GM23338 (cell line): ENCODE measurements at regions not wholly inside any gene's neighbourhood (a gene's known extent, or its start where the extent isn't known, plus 50 kb on each side); places are given as distances from the start of the nearest gene placed in this dataset.

Source experiments
- ATAC-seq: fragments of 200-7000 bp; cut with Tn5 transposase; 3 replicates; pipeline ENCODE4 v1.9.1; 2020
- DNase-seq: peaks from one replicate; pipeline ENCODE4 v3.0.0-alpha.2; 2015; ENCODE audit warnings: low spot score
- H2AFZ ChIP-seq: fragments of 200-600 bp; sonication (generic); 2 replicates; pipeline ENCODE4 v1.8.0; 2016; ENCODE audit warnings: antibody characterized with exemption, mild to moderate bottlenecking, moderate library complexity
- H3F3A ChIP-seq: fragments of 200-600 bp; sonication (generic); replicated peaks from 2 replicates; pipeline ENCODE4 v1.8.0; 2017; ENCODE audit warnings: antibody characterized with exemption, mixed run types, low read depth
- H3K27ac ChIP-seq: fragments of 200-600 bp; sonication (generic); 2 replicates; pipeline ENCODE4 v1.6.1; 2016; ENCODE audit warnings: low read depth
- H3K27me3 ChIP-seq: fragments of 200-600 bp; sonication (generic); 2 replicates; pipeline ENCODE4 v1.8.0; 2016; ENCODE audit warnings: mild to moderate bottlenecking, mixed run types, moderate library complexity; ENCODE audit not compliant: insufficient read depth
- H3K36me3 ChIP-seq: fragments of 200-600 bp; sonication (generic); 2 replicates; pipeline ENCODE4 v1.8.0; 2016; ENCODE audit warnings: mild to moderate bottlenecking; ENCODE audit not compliant: insufficient read depth
- H3K4me1 ChIP-seq: fragments of 200-600 bp; sonication (generic); 2 replicates; pipeline ENCODE4 v1.8.0; 2016; ENCODE audit warnings: mild to moderate bottlenecking, moderate library complexity; ENCODE audit not compliant: insufficient read depth
- H3K4me2 ChIP-seq: fragments of 200-600 bp; sonication (generic); 2 replicates; pipeline ENCODE4 v1.7.1; 2017; ENCODE audit warnings: mixed run types
- H3K4me3 ChIP-seq: fragments of 200-600 bp; sonication (generic); 2 replicates; pipeline ENCODE4 v1.6.1; 2016; ENCODE audit warnings: mixed run types
- H3K79me2 ChIP-seq: fragments of 200-600 bp; sonication (generic); replicated peaks from 2 replicates; pipeline ENCODE4 v1.8.0; 2017; ENCODE audit warnings: mild to moderate bottlenecking; ENCODE audit not compliant: insufficient read depth
- H3K9me2 ChIP-seq: fragments of 200-600 bp; sonication (generic); 2 replicates; pipeline ENCODE4 v1.8.0; 2017; ENCODE audit not compliant: insufficient read depth
- H4K20me1 ChIP-seq: fragments of 200-600 bp; sonication (generic); replicated peaks from 2 replicates; pipeline ENCODE4 v1.8.0; 2017; ENCODE audit warnings: mild to moderate bottlenecking; ENCODE audit not compliant: insufficient read depth
- H3K27ac Mint-ChIP-seq: 2 replicates; pipeline ENCODE4 v1.8.0; 2020; ENCODE audit warnings: inconsistent platforms, mild to moderate bottlenecking, moderate library complexity, mixed read lengths
- H3K27me3 Mint-ChIP-seq: 3 replicates; pipeline ENCODE4 v1.8.0; 2022; ENCODE audit warnings: low read depth, mild to moderate bottlenecking, moderate library complexity, mixed read lengths, inconsistent platforms; ENCODE audit not compliant: insufficient read depth, poor library complexity
- H3K36me3 Mint-ChIP-seq: 3 replicates; pipeline ENCODE4 v1.8.0; 2021; ENCODE audit warnings: low read depth, mild to moderate bottlenecking, inconsistent platforms, moderate library complexity, mixed read lengths
- H3K4me1 Mint-ChIP-seq: 3 replicates; pipeline ENCODE4 v1.8.0; 2020; ENCODE audit warnings: mild to moderate bottlenecking, inconsistent platforms, mixed read lengths
- H3K4me3 Mint-ChIP-seq: 3 replicates; pipeline ENCODE4 v1.8.0; 2021; ENCODE audit warnings: moderate library complexity, mild to moderate bottlenecking, inconsistent platforms, mixed read lengths
- H3K9me3 Mint-ChIP-seq: 3 replicates; pipeline ENCODE4 v1.8.0; 2020; ENCODE audit warnings: moderate library complexity, mild to moderate bottlenecking, inconsistent platforms, mixed read lengths
- CREB1 ChIP-seq: fragments of 250-450 bp; sonication (Bioruptor Pico); IDR thresholded peaks from 2 replicates; pipeline ENCODE4 v1.5.0; 2020; ENCODE audit warnings: low read depth, mild to moderate bottlenecking, moderate library complexity
- ETS1 ChIP-seq: IDR thresholded peaks from 2 replicates; pipeline ENCODE4 v1.6.1; 2016; ENCODE audit warnings: antibody characterized with exemption
- EZH2 ChIP-seq: fragments of 200-600 bp; sonication (generic); IDR thresholded peaks from one replicate; pipeline ENCODE4 v1.8.0; 2017; ENCODE audit warnings: antibody characterized with exemption, mild to moderate bottlenecking, low read depth; ENCODE audit not compliant: unreplicated experiment
- EZH2phosphoT487 ChIP-seq: fragments of 200-600 bp; sonication (generic); IDR thresholded peaks from one replicate; pipeline ENCODE4 v1.8.1; 2018; ENCODE audit warnings: antibody characterized with exemption; ENCODE audit not compliant: unreplicated experiment
- JUNB ChIP-seq: IDR thresholded peaks from one replicate; pipeline ENCODE4 v1.6.1; 2016; ENCODE audit warnings: antibody characterized with exemption; ENCODE audit not compliant: unreplicated experiment
- NANOG ChIP-seq: IDR thresholded peaks from 2 replicates; pipeline ENCODE4 v1.6.1; 2016; ENCODE audit warnings: antibody characterized with exemption, borderline replicate concordance
- POLR2AphosphoS5 ChIP-seq: IDR thresholded peaks from 2 replicates; pipeline ENCODE4 v1.6.1; 2016; ENCODE audit warnings: antibody characterized with exemption, low read depth
- REST ChIP-seq: IDR thresholded peaks from one replicate; pipeline ENCODE4 v1.6.1; 2018; ENCODE audit warnings: antibody characterized with exemption; ENCODE audit not compliant: unreplicated experiment
- ZNF114 ChIP-seq: fragments of 250-450 bp; sonication (Bioruptor Pico); IDR thresholded peaks from 2 replicates; pipeline ENCODE4 v1.5.0; 2020; ENCODE audit warnings: mild to moderate bottlenecking, moderate library complexity

DNA sequence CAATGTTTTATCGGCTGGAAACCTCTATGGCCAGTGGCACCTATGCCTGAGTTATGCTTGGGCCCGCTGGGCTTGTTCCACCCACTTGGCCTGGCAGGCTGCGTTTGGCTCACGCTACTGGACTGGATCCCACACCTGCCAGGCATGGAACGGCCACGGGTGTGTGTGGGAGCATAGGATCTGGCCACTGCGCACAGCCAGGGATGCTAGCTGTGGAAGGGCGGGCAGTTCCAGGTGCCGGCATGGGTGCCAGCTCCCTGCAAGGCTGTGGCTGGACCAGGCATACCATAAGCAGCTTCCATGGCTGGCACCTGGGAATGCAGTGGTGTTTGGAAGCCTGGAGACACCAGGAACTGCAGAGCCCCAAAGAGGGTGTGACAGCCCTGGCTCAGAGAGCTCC is 1063.9 kb upstream of the ACO1 start (continued):
- no peak for TF ChIP-seq ETS1
- TF ChIP-seq EZH2 = no peak
- TF ChIP-seq NANOG = no peak
- TF ChIP-seq REST = no peak

- Histone ChIP-seq H3K27ac (no peak overlapping the region), H3K4me3 (no peak overlapping the region), H2AFZ (no peak overlapping the region), H3K36me3 (no peaks in the 10 kb centered on the region), H3K27me3 (no peaks in the 10 kb centered on the region), H3F3A (no peaks in the 10 kb centered on the region), H3K4me1 (no peaks in the 10 kb centered on the region), H3K9me2 (no peaks in the 10 kb centered on the region), H3K4me2 (no peak overlapping the region), H4K20me1 (no peaks in the 10 kb centered on the region), H3K79me2 (no peaks in the 10 kb centered on the region)
- H3K36me3 Mint-ChIP-seq = no peaks in the 10 kb centered on the region
- H3K9me3 Mint-ChIP-seq = no peaks in the 10 kb centered on the region
- ATAC-seq = no peak
- no peak overlapping the region for H3K27ac Mint-ChIP-seq
- no peak for DNase-seq
- H3K4me1 Mint-ChIP-seq = no peaks in the 10 kb centered on the region; the same call in 2 of the 3 replicates
- no peak overlapping the region for H3K4me3 Mint-ChIP-seq
- H3K27me3 Mint-ChIP-seq = peaks cover 2% of the 10 kb centered on the region
- TF ChIP-seq NANOG (no peak), ETS1 (no peak), ZNF114 (CRISPR knock-in tag) (no peak), CREB1 (CRISPR knock-in tag) (no peak), REST (no peak), POLR2AphosphoS5 (no peak), EZH2phosphoT487 (no peak), EZH2 (no peak), JUNB (no peak)
Measured at GRCh38 chr9:31321256-31321655, 1063.2 kb upstream of the ACO1 start.
